Fibroblast of peridontal ligament (primary cell): ENCODE measurements at regions not wholly inside any gene's neighbourhood (a gene's known extent, or its start where the extent isn't known, plus 50 kb on each side); places are given as distances from the start of the nearest gene placed in this dataset.

Experiments used
- DNase-seq: peaks from one replicate; pipeline ENCODE4 v3.0.0-alpha.2; 2010; ENCODE audit errors: extremely low read depth

DNA sequence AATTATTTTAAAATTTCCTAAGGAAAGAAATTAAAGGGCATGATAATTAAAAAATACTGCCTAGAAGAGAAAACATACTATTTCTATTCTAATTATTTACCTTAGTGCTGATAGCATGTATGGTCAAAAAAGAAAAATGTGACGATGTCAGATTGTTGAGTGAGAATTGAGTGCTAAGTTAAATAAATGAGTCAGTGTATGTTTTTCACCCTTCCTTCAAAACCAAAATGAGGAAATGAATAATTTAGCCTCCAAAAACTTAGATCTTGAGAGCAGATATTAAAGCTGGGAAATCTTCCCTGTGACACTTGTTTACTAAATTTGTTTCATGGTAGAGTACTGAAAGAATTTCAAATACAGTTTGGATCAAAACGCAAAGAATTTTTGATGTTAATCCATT is 58.6 kb upstream of the NYAP2 start:
- DNase-seq: no peak

DNA sequence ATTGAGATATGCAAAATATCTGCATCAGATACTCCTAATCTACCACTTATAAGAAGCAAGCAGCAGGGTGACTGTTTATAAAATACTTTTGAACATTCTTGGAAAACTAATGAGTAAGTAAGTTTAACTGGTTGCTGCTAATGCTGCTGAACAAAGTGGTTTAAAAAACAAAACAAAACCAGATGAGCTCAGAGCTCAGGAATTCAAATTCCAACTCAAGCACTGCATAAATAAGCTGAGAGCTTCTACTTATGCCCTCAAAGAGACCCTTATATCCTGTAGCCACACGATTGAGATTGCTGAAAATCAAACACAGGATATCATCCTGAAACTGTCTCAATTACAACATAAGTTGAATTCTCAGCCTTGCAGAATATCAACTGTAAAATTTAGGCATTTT is 62.3 kb upstream of the NYAP2 start:
- DNase-seq: peak; percentile 68

DNA sequence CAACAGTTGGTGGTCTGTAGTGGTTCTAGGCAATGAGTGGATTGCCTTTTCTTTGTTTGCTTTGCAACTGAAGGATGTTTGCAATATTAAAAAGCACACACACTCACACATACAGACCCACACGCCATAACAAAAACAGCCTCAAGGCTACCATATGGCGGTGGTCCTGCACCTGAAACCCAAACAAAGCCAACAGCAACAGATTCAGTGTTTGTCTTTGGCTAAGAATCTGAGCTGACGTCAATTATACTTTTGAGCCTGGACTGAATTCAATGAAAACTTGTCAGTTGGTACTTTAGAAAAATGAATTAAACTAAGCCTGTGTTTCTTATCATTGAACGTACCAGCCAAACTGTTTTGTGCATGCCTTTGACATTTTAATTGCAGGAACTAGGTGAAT is 65.0 kb upstream of the NYAP2 start:
- no peak for DNase-seq

DNA sequence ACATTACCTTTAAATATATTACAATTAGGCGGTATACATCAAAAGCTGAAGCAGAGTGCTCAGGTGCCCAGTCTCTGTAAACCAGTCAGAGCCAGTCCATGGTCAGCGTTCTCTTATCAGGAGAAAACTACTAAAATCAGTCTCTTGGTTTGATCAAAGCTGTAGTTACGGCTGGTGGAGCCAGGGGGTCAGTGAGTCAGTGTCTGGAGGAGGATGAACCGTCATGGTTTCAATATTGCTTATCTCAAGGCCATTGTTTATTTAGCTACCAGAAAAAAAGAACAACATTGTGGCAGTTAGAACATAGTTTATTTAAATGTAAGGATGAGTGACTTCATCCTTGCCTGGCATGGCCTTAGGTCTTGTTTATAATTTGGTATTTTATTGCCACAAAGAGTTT is 71.3 kb upstream of the NYAP2 start:
- no peak for DNase-seq

DNA sequence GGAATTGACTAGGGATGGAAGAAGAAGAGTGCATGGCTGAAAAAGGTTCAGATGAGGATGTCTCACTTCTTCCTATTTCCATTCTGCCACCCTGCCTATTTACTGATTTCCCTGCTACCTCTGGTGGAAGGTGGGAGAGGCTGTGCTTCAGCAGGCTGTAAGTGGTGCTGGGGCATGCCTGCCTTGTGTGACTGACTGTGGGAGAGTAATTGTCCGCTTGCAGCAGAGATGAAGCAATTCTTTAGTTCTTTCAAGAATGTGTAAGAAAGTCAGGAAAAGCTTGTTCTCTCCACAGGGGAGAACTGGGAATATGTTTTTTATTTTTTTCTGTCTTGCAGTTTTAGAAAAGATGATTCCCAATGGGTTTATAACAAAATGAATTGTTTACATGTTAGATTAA is 72.5 kb upstream of the NYAP2 start:
- no peak for DNase-seq

DNA sequence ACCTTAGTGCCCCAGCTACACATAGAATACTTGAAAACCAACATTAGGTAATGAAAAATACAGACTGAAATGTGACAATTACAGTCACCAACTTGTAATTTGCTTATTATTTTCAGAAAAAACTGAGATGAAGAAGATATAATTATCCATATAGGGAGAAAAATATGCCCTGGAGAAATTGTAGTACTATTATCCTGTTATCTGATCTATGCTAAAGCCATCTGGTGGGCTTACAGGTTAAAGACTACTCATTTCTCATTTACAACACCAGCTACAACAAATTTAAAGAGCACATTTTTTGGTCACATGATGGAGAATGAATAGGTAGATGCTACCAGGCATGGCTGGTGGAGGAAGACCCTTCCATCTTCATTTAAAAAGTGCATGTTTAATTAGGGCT is 79.6 kb upstream of the NYAP2 start:
- no peak for DNase-seq

DNA sequence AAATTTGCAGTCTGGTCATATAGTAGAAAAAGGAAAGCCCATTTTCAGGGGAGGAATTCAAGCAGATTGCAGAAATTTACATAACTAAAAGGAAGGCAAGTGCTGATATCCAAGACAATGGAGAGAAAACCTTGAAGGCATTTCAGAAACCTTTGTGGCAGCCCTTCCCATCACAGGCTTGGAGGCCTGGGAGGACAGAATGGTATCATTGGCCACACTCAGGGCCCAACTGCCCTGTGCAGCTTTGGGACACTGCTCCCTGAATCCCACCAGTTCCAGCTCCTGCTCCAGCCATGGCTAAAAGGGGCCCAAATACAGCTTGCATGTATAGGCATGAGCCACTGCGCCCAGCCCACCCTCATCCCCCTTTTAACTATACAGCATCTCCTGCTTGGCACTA is 81.1 kb upstream of the NYAP2 start:
- DNase-seq: no peak

DNA sequence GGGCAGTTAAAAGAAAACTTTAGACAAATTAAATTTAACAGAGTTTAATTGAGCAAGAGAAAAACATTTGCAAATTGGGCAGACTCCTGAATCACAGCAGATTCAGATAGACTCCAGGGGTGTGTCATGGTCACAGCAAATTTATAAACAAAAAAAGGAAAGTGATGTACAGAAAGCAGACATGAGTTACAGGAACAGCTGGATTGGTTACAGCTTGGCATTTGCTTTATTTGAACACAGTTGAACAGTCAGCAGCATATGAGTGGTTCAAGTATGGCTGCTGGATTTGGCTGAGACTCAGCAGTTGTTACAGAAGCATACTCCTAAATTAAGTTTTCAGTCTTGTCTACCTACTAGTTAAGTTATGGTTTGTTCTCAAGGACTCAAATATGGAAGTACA is 82.3 kb upstream of the NYAP2 start:
- DNase-seq: no peak

DNA sequence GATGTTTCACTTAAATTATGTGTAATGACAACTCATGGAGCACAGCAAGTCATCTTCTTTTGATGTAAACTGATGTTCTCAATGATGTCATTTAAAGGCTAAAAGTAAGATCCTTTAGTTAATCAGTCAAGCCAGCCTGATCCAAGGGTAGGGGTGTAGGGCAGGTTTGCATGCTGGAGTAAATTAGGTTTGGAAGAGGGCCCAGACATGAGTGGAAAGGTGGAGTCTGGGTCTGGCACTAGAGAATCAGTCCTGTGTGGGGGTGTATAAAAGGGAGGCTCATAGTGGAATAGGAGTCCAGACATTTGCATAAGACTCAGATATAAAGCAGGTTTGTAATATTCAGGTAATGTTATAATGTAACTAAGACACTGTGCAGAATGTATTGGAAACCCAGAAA is 88.8 kb upstream of the NYAP2 start:
- DNase-seq: no peak

DNA sequence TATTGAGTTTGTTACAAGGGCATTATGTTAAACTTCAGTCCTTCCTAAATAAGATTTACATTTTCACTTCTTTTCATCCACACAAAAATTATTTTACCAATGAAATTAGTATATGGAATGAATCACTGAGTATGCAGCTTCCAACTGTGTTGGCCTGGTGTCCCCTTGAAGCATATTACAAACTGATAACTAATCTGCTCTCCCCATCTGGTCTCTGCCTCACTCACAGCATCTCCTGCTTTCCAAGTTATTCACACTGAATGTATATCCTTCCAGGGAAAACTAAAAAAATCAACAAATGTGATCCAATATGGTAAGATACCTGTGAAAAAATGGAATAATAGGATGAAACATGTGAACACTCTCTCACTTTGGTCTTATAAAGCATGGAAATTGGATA is 90.0 kb upstream of the NYAP2 start:
- no peak for DNase-seq

DNA sequence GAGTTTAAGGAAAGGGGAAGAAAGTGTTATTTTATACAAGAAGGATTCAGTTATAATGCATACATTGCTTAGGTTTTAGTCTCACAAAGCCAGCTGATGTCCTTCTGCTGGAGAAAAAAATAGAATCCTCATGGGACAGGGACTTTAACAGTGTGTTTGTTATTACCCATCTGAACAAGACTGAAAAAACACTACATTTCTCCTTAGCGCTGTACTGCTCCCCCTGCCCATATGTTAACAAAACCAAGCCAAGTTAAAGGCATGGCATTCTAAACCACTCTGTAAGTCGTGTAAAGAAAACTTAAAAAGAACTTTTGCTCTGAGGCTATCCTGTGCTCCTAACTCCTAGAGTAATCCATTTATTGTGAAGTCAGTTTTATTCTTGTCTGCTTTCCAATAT is 102.6 kb upstream of the NYAP2 start:
- DNase-seq: no peak

DNA sequence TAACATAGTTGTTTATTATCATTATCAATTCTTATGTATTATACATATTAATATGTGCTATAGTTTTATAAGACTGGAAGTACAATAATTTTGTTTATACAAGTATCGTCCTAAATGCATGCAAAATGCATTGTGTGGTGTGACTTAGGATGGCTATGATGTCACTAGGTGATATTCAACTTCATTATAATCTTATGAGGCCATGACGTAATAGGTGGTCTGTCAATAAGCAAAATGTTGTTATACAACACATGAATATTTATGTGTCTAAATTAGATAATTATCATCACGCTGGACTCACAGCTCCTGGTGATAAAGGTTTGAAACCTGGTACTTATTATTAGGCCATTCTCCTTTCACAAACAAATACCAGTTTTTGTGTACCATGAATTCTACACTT is 104.4 kb upstream of the NYAP2 start:
- no peak for DNase-seq

DNA sequence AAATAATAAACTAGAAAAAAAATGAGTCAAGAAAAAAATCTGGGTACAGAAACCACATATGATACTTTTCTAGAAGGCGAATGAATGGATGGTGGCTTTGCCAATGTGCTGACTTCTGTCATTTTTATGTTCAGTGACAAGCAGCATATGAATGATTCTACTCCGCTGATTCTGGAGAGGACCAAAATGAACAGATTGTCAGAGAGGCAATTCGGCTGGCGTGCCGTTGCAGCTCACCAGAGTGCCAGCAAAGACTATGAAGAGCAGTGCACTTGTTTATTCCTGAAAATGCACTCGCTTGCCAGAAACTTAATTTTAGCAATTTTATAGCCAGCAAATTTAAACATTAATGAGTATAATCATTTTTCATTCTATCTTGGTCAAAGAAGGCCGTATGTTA is 105.9 kb upstream of the NYAP2 start:
- no peak for DNase-seq

DNA sequence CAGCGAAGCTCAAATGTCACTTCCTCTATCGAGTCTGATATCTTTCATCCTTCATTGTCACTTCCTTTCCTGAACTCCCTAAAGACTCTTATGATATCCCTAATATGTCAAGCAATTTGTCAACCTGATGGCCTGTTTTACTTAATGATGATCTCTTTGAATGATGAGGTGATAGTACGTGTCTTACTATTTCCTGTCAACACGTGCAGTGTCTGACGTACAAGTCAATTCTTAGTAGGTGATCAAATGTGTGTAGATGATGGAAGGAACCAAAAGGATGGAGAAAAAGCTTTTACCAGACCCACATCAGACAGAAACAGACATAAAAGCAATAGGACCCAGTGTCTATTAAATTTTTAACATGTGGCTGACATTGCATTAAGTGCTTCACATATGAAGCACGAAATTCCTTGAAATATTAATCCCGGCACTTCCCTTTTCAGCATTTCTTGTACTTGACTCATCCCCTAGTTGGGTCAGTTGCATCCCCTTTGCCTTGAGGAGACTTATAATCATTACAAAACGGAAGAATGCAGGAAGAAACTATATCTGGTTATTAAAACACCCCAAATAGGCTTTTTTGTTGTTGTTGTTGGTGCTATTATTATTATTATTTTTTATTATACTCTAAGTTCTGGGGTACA is 108.6 kb upstream of the NYAP2 start:
- DNase-seq: no peak

DNA sequence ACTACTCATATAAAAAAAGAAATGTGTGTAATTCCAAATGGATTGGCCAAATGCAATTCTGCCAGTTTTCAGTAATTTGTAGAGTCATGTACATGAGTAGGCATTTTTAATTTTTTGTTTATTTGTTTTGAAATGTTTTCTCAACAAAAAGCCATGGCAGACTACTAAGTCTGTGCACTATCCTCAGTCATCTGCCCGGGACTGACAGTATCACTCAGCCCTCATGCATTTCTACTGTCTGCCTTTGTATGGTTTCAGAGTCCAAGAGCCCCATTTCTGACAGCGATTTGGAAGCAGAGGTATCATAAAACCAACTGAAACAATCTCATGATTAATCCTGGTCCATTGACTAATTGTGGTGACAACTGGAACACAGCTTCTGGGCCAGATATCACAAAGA is 109.9 kb upstream of the NYAP2 start:
- no peak for DNase-seq

DNA sequence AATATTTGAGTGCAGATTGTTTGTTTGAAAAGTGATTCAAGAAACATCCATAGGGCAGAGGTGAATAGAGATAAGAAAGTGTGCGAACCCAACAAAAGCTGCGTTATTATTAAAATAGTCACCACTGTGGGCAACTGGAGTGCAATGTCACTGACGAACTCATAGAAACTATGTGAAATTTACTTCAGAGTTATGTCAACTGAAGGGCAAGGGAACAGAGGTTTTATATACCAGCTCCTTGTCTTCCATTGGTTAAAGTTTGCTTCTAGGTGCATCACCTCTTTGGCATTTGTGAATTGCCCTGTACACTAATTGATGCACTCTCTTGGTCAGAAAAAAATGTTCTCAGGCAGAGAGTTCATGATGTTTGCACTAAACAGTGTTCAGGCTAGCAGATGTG is 110.5 kb upstream of the NYAP2 start:
- DNase-seq: no peak

DNA sequence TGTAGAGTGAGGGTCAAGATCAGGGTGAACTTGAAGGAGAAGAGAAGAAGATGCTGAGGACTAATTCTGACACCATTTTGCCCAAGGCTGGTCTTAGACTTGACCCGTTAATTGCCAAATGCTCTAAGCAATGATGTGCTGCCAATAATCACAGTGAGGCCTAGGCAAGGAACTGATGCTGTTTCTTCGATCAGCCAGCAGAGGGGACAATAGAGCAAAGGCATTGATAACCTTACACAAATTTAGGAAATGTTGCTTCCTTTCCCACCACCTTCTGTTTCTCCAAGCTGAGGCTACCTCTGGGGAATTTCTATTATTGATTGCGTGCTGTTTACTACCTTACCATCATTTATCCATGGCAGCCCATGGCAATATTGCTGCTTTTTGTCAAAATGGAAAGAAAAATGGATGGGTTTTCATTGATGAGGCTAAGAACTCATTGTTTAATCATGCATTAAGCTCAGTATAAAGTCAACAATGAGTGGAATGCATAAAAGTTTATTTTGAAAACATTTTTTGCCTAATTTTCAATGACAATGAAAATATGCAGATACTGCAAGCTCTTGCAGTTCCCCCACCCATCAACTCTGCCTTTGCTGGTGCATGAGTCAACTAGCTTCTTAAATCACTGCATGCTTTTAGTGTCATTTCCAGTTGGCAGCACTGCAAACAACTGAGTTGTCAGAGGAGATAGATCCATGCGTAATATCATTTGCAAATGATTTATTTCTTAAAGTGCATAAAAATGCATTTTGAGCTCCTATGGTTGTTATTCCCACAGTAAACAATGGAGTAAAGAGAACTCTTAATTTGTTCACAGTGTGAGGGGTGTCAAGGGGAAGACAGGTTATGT is 116.4 kb upstream of the NYAP2 start:
- peak; percentile 53 for DNase-seq

DNA sequence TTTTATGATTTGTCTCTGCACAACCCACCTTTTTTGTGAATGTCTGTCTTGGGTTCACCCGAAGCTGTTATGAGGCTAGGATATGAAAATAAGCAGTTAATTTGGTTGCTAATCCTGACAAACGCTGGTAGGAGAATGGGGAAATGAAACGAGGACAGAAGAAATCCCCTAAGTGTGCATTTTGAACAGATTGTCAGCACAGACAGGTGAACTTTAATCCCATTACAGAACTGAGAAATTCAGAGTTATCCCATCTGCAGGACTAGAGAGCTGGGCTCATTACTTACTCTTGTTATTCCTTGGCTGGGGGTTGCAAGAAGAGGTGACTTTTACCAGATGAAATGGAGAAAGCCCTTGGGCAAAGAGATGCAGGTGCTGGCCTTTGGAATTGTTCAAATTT is 123.3 kb upstream of the NYAP2 start:
- no peak for DNase-seq

DNA sequence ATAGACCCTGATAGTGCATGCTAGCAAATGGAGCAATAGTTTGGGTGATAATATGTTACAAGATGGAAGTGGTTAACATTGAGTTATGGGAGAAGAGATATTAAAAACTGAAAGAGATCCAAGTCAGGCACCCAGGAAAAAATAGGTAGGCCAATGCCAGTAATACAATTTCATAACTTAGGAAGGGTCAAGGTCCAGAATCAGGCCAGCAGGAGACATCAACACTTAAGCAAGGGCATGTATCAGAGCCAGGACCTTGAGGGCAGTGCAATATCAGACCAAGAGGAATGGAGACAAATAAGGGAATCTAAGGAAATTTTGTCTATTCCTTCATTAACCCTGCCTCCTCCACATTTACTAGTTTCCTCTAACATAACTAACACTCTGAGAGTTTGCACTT is 124.1 kb upstream of the NYAP2 start:
- DNase-seq: no peak

DNA sequence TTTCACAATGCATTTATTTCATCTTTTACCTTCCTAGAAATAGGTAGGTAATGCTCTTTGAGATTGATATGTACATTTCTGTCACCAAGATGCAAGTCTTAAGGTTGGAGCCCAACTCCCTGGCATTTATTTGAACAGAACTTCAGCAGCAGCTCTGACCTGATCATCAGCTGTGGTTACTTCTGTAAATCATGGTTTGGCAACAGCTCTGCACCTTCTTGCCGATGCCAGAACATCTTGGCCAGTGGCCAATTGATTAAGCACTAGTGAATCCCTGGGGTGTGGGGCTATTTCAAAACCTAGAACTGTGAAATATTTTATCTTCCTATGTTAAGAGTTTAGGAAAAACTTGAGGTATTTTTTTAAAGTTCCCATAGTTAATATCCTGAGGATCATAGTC is 124.8 kb upstream of the NYAP2 start:
- DNase-seq: peak; percentile 71

DNA sequence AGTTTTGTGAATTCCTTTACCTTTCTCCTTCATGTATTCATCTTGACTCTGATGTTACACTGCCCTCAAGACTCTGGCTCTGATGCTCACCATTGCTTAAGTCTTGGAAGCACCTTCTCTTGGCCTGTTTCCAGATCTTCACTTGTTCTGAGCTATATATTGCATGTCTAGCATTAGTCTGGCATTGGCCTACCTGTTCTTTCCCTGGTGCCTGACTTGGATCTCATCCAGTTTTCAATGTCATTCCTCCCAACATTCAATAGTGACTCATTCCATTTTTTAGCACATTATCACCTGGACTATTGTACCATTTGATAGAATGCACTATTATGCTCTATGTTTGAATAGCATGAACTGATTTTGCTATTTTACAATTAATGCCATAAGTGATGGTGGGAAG is 127.3 kb upstream of the NYAP2 start:
- no peak for DNase-seq

DNA sequence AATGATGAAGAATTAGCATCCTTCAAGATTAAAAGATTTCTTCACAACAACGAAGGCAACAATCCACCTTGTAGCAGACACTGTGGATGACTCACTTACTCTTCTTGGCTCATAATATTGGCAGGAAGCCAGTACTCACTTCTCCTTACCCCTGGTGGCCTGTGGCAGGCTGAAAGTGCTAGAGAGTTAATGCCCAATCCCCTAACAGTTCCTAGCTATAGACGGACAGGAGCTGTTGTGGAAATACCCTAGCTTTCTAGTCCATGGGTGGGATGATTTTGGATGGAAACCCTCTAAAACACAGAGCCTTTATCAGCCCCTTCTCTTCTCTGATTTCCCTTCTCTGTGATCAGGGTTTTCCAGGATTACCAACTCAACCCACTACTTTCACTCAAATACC is 128.6 kb upstream of the NYAP2 start:
- DNase-seq: peak; percentile 22

DNA sequence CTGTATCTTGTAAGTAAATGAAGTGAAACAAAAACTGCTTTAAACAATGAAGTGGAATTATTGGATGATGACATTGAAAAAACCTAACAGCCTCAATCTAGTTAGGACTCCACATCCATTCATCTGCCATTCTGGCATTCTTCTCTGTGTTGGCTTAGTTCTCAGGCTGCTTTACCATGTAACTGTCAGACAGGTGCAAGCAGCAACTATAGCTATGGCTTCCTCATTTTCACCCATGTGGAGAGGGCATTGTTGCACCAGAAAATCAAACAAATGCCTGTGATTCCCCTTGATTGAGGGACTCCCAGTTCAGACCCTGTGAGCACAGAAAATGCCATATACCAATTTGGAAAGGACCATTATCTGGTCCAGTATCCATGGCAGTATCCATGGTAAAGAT is 129.5 kb upstream of the NYAP2 start:
- no peak for DNase-seq

DNA sequence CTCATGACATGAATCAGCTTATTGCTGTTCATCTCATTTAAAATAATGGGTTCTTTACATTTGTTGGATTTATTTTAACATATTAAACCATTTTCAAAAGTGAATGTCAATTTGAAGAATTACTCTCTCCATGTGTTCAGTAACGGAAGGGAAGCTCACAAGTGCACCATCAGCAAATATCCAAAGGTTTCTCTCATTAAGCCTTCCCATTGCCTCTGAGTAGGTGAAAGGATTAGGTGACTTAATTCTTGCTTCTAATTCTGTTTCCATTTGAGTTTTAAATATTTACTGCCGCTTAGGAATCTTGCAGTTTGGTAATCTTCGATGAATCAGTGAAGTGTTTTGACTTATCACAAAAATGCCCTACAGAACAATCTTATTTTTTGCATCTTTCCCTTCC is 145.1 kb upstream of the NYAP2 start:
- DNase-seq: no peak
